Ovary (tissue), 7 donors: ENCODE measurements at regions not wholly inside any gene's neighbourhood (a gene's known extent, or its start where the extent isn't known, plus 50 kb on each side); places are given as distances from the start of the nearest gene placed in this dataset.

ENCODE experiments used
- DNase-seq, 5 donors: peaks; one replicate each; pipeline ENCODE4 v3.0.0-alpha.2; 2019 to 2020
- H3K27ac ChIP-seq, 2 donors: fragments of 200-600 bp; one replicate each; pipeline versions ENCODE4 v1.5.1 to v1.8.0; 2019 to 2022
- H3K27me3 ChIP-seq: fragments of 200-600 bp; one replicate; pipeline ENCODE4 v1.8.0; 2022
- H3K36me3 ChIP-seq: fragments of 200-600 bp; sonication (generic); one replicate; pipeline ENCODE4 v1.5.1; 2019
- H3K4me1 ChIP-seq: one replicate; pipeline ENCODE4 v1.8.1; 2013; ENCODE audit warnings: mild to moderate bottlenecking, moderate library complexity; ENCODE audit not compliant: insufficient read depth
- H3K4me3 ChIP-seq: fragments of 200-600 bp; sonication (generic); one replicate; pipeline ENCODE4 v1.5.1; 2017
- H3K9me3 ChIP-seq, 2 donors: fragments of 200-600 bp in 1 of 2; sonication (generic) in 1 of 2; one replicate each; pipeline versions ENCODE4 v1.5.1 to v1.8.1; 2013 to 2019; ENCODE audit warnings: mild to moderate bottlenecking in 1 of 2, moderate library complexity in 1 of 2
- EP300 ChIP-seq: sonication (generic); formaldehyde crosslinking; IDR thresholded peaks from one replicate; pipeline ENCODE4 v1.6.1; 2017; ENCODE audit warnings: antibody characterized with exemption
- POLR2A ChIP-seq: fragments of 450-650 bp; IDR thresholded peaks from one replicate; pipeline ENCODE4 v1.6.1; 2017; ENCODE audit warnings: antibody characterized with exemption, mild to moderate bottlenecking, moderate library complexity
- WGBS, 3 donors: extraction: QIAGEN DNeasy Blood & Tissue Kit in 1 of 3; methylation state at CpG; one replicate each; pipeline versions ENCODE4 v1.1.5 to v1.1.7; 2013 to 2017; 5-methylcytosine and 5-hydroxymethylcytosine counted together
- intact Hi-C, 4 donors: fragments of 100-400 bp; cut with DNase I; formaldehyde crosslinking; loops; one replicate each; pipeline versions ENCODE4 v1.11.0 to v1.15.1; 2022 to 2023
- TF ChIP-seq, protein P1 (sequence below), 3 donors: fragments of 450-650 bp in 2 of 3; fragments of 200-600 bp in 1 of 3; IDR thresholded peaks; one replicate each; pipeline versions ENCODE4 v1.5.1 to v1.8.0; 2016 to 2022; ENCODE audit warnings: antibody characterized with exemption in 3 of 3, mild to moderate bottlenecking in 1 of 3
- donor health status: DM: no; HTN: no; CAD: no; lungs with moderate emphysema.
- donor health status: DM: no; HTN: no; CAD: no.
- donor health status: Bipolar disorder and iron deficiency.
- donor health status: DM: no; HTN: no; CAD: no.
- donor health status: DM: yes; HTN: yes; CAD: no.

DNA sequence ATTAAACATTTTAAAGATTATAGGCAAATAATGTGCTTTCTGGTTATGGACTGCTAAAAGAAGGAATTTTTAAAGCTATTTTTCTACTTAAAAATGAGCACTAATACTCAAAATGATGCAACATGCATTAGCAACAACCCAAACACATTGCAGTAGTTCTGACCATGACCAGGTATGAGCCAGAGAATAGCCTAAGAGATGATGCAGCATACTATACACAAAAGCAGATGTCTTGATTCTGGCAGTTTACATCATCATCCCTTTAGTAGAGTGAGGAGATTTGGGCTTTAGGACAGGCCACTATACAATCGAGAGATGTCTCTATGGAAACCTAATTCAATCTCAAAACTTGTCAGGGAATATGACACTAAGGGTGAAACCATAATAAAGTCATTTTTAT, 307.1 kb downstream of the PRR16 start:
- H3K27me3 ChIP-seq, result no peaks in the 10 kb centered on the region
- DNase-seq, result no peak
- no peaks in the 10 kb centered on the region for H3K9me3 ChIP-seq
- no peaks in the 10 kb centered on the region for H3K36me3 ChIP-seq
- H3K27ac ChIP-seq, result no peak overlapping the region
- no peak overlapping the region for H3K4me3 ChIP-seq
- 71 to 86% (median 71%) methylated on average over 1 of the region's 1 CpG for WGBS, 3 donors
- no peaks in the 10 kb centered on the region for H3K4me1 ChIP-seq
- intact Hi-C loops, result no loop called here
- TF ChIP-seq, protein P1, sequence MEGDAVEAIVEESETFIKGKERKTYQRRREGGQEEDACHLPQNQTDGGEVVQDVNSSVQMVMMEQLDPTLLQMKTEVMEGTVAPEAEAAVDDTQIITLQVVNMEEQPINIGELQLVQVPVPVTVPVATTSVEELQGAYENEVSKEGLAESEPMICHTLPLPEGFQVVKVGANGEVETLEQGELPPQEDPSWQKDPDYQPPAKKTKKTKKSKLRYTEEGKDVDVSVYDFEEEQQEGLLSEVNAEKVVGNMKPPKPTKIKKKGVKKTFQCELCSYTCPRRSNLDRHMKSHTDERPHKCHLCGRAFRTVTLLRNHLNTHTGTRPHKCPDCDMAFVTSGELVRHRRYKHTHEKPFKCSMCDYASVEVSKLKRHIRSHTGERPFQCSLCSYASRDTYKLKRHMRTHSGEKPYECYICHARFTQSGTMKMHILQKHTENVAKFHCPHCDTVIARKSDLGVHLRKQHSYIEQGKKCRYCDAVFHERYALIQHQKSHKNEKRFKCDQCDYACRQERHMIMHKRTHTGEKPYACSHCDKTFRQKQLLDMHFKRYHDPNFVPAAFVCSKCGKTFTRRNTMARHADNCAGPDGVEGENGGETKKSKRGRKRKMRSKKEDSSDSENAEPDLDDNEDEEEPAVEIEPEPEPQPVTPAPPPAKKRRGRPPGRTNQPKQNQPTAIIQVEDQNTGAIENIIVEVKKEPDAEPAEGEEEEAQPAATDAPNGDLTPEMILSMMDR (IDR thresholded peaks at IDR 0.05), result no peak
- TF ChIP-seq POLR2A (no peak), EP300 (no peak)

DNA sequence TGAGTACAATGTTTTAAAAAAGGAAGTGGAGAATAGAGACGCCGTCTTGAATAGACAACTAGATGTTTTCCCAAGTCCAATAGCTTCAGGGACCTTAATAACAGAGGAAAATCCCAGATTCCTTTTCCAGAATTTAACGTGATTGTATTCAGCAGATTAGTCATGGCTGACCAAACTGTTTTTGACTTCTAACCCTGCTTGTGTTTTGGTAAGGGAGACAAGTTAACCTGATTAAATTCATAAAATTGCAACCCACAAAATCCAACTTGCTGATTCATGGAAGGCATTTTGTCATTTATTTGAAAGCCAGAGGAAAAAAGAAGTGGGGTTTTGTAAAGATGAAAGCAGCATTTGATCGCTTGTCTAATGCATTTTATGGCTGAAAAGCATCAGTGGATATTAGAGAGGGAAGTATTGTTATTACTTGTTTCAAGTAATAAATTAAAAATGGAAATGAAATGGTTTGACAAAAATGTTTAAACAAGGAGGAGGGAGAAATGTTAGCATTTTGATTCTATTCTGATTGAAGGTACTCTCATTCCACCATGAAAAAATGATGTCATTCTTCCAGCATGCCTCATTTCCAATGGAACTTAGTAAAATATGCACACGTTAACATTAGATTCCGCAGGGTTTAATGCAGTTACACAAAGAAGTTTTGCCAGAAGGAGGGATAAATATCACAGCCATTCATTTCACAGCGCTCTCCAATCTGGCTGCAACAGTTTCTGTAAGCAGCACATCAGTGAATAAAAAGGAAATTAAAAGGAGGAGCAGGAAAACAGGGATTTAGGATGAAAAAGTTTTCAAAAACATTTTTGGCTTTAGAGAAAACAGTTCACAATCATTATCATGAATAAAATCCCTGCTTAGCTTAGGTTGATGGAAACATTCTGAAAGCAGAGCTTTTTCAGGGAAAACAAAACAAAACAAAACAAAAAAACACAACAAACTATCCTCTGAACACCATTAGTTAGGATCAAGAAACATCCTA, 314.7 kb downstream of the PRR16 start:
- intact Hi-C loops, result no loop called here
- H3K27ac ChIP-seq, result no peak overlapping the region
- H3K4me1 ChIP-seq, result no peaks in the 10 kb centered on the region
- DNase-seq, result no peak
- no peaks in the 10 kb centered on the region for H3K36me3 ChIP-seq
- no peaks in the 10 kb centered on the region for H3K27me3 ChIP-seq
- WGBS, 3 donors, result 50 to 65% (median 56%) methylated on average over 7 of the region's 7 CpGs
- H3K4me3 ChIP-seq, result no peak overlapping the region
- TF ChIP-seq, protein P1 (IDR thresholded peaks at IDR 0.05), result no peak
- no peak for TF ChIP-seq POLR2A
- TF ChIP-seq EP300, result no peak
- no peaks in the 10 kb centered on the region for H3K9me3 ChIP-seq

DNA sequence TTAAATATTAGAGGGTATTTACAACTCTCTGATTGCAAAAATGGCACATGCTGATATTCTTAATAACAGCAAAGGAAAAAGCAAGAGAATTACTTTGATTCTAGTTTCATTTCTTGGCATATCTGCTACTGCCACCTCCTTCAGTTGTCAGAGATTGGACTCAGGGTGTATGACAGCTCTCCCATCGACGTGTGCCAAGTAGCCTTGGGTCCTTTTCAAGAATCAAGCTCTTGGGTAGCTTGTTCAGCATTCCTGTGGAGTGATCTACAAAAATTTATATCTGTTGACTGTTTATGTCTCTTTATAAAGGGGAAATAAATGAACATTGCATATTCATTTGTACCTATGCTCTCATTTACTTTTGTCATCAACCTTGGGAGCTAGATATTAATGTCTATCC, 315.6 kb downstream of the PRR16 start:
- H3K27me3 ChIP-seq, result no peaks in the 10 kb centered on the region
- 47 to 62% (median 52%) methylated on average over 2 of the region's 2 CpGs for WGBS, 3 donors
- H3K36me3 ChIP-seq, result no peaks in the 10 kb centered on the region
- H3K27ac ChIP-seq, result no peak overlapping the region
- H3K4me1 ChIP-seq, result no peaks in the 10 kb centered on the region
- no peaks in the 10 kb centered on the region for H3K9me3 ChIP-seq
- TF ChIP-seq, protein P1 (IDR thresholded peaks at IDR 0.05), result no peak
- TF ChIP-seq POLR2A (no peak), EP300 (no peak)
- no peak for DNase-seq
- intact Hi-C loops, result no loop called here
- H3K4me3 ChIP-seq, result no peak overlapping the region

DNA sequence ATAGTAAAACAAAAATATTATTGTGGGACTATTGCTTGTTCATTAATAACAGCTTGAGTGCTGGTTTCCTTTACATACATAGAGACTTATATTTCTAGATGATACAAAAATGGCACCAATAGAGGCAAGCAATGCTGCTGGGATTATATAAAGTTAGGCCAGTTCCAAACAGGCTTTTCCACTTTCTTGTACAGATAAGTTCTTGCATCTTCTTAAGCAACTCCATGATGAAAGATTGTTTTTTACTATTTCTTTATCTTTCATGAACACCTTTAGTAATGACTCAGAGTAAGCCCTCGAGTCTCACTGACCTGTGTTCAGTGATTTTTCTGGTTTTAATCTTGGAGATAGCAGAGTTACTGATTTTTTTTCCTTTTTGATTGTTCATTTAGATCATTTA, 324.4 kb downstream of the PRR16 start:
- no peaks in the 10 kb centered on the region for H3K36me3 ChIP-seq
- intact Hi-C loops, result no loop called here
- H3K27me3 ChIP-seq, result no peaks in the 10 kb centered on the region
- H3K4me3 ChIP-seq, result no peak overlapping the region
- WGBS, 3 donors, result 55 to 71% (median 65%) methylated on average over 1 of the region's 1 CpG
- TF ChIP-seq POLR2A (no peak), EP300 (no peak)
- TF ChIP-seq, protein P1 (IDR thresholded peaks at IDR 0.05), result no peak
- no peak overlapping the region for H3K27ac ChIP-seq
- no peaks in the 10 kb centered on the region for H3K4me1 ChIP-seq
- DNase-seq, result no peak
- no peaks in the 10 kb centered on the region for H3K9me3 ChIP-seq
